Gastroesophageal sphincter (tissue), 3 donors: ENCODE measurements at regions not wholly inside any gene's neighbourhood (a gene's known extent, or its start where the extent isn't known, plus 50 kb on each side); places are given as distances from the start of the nearest gene placed in this dataset.

ENCODE experiments used
- EP300 ChIP-seq: sonication (generic); formaldehyde crosslinking; IDR thresholded peaks from one replicate; pipeline ENCODE4 v1.6.1; 2017; ENCODE audit warnings: antibody characterized with exemption, mild to moderate bottlenecking
- TF ChIP-seq, protein P1 (sequence below), 4 experiments: fragments of 200-600 bp in 2 of 4; fragments of 450-650 bp in 2 of 4; sonication (generic) in 1 of 4; IDR thresholded peaks; one replicate each; pipeline ENCODE4 v1.5.1; 2017 to 2019; ENCODE audit warnings: antibody characterized with exemption in 4 of 4, mild to moderate bottlenecking in 2 of 4, moderate library complexity in 2 of 4

DNA sequence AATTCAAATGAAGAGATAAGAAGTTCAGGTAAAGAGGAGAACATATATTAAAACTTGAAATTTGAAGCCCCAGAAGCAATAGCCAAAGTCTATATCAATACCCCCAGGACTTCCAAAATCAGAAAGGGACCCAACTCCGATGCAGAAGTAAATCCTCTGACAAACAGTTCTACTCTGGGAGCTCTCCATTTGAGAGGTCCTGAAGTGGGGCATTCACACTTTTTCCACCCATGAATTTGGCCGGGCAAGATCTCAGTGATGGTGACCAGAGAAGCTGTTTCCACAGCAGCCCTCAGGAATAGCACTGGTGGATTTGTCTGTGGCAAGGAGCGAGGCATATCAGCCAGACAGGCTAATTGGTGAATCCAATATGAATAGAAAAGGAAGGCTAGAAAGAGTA, 313.6 kb upstream of the MC4R start:
- TF ChIP-seq, protein P1, sequence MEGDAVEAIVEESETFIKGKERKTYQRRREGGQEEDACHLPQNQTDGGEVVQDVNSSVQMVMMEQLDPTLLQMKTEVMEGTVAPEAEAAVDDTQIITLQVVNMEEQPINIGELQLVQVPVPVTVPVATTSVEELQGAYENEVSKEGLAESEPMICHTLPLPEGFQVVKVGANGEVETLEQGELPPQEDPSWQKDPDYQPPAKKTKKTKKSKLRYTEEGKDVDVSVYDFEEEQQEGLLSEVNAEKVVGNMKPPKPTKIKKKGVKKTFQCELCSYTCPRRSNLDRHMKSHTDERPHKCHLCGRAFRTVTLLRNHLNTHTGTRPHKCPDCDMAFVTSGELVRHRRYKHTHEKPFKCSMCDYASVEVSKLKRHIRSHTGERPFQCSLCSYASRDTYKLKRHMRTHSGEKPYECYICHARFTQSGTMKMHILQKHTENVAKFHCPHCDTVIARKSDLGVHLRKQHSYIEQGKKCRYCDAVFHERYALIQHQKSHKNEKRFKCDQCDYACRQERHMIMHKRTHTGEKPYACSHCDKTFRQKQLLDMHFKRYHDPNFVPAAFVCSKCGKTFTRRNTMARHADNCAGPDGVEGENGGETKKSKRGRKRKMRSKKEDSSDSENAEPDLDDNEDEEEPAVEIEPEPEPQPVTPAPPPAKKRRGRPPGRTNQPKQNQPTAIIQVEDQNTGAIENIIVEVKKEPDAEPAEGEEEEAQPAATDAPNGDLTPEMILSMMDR (IDR thresholded peaks at IDR 0.05) = no peak
- TF ChIP-seq EP300 = no peak
